Thymus (tissue), 11 donors: ENCODE measurements at regions not wholly inside any gene's neighbourhood (a gene's known extent, or its start where the extent isn't known, plus 50 kb on each side); places are given as distances from the start of the nearest gene placed in this dataset.

Experiments
- DNase-seq, 9 donors: peaks; one replicate each; pipeline ENCODE4 v3.0.0-alpha.2; 2013; ENCODE audit warnings: low spot score in 9 of 9, low read depth in 6 of 9, missing footprints in 1 of 9
- H3K27ac ChIP-seq, 2 donors: one replicate each; pipeline ENCODE4 v1.5.1; 2013; ENCODE audit warnings: control low read depth in 1 of 2, low read depth in 1 of 2, low read length in 1 of 2, mild to moderate bottlenecking in 1 of 2, moderate library complexity in 1 of 2
- H3K27me3 ChIP-seq, 2 donors: one replicate each; pipeline ENCODE4 v1.5.1; 2013; ENCODE audit warnings: low read length in 1 of 2; ENCODE audit not compliant: control insufficient read depth in 2 of 2, insufficient read depth in 1 of 2
- H3K36me3 ChIP-seq, 2 donors: one replicate each; pipeline ENCODE4 v1.5.1; 2013; ENCODE audit warnings: low read length in 1 of 2, mild to moderate bottlenecking in 1 of 2, moderate library complexity in 1 of 2; ENCODE audit not compliant: control insufficient read depth in 2 of 2, insufficient read depth in 2 of 2
- H3K4me1 ChIP-seq, 2 donors: one replicate each; pipeline ENCODE4 v1.5.1; 2013; ENCODE audit warnings: low read length in 2 of 2; ENCODE audit not compliant: control insufficient read depth in 2 of 2, insufficient read depth in 2 of 2
- H3K4me3 ChIP-seq, 2 donors: one replicate each; pipeline ENCODE4 v1.5.1; 2013; ENCODE audit warnings: low read length in 2 of 2, control low read depth in 1 of 2, mild to moderate bottlenecking in 1 of 2
- H3K9me3 ChIP-seq, 2 donors: one replicate each; pipeline ENCODE4 v1.5.1; 2013; ENCODE audit warnings: low read length in 1 of 2, mild to moderate bottlenecking in 1 of 2; ENCODE audit not compliant: control insufficient read depth in 2 of 2, insufficient read depth in 1 of 2
- WGBS: extraction: QIAGEN DNeasy Blood & Tissue Kit; methylation state at CpG from one replicate; pipeline ENCODE4 v1.1.7; 2013; 5-methylcytosine and 5-hydroxymethylcytosine counted together
- donor health status: healthy.

- DNase-seq, result no peak
- no peak overlapping the region for H3K4me3 ChIP-seq
- no peaks in the 10 kb centered on the region for H3K27me3 ChIP-seq
- no peak overlapping the region for H3K27ac ChIP-seq
- 91% methylated on average over 2 of the region's 2 CpGs for WGBS
- no peaks in the 10 kb centered on the region for H3K4me1 ChIP-seq
- H3K9me3 ChIP-seq, result no peaks in the 10 kb centered on the region
- H3K36me3 ChIP-seq, result no peaks in the 10 kb centered on the region
Observed at GRCh38 chr18:30056528-30056927, 986.0 kb downstream of the DSC3 start.

GRCh38 chr18:30044496-30044895 lies 998.0 kb downstream of the DSC3 start:
- 73% methylated on average over 5 of the region's 5 CpGs for WGBS
- DNase-seq, result no peak
- H3K4me3 ChIP-seq, result no peak overlapping the region
- no peaks in the 10 kb centered on the region for H3K4me1 ChIP-seq
- H3K36me3 ChIP-seq, result no peaks in the 10 kb centered on the region
- no peak overlapping the region for H3K27ac ChIP-seq
- no peaks in the 10 kb centered on the region for H3K9me3 ChIP-seq
- H3K27me3 ChIP-seq, result no peaks in the 10 kb centered on the region

- Histone ChIP-seq H3K4me1 (no peaks in the 10 kb centered on the region), H3K4me3 (no peak overlapping the region)
- DNase-seq, result no peak
Observed at GRCh38 chr18:30039201-30039600, 1003.3 kb downstream of the DSC3 start.

GRCh38 chr18:30034818-30035217 lies 1007.7 kb downstream of the DSC3 start:
- Histone ChIP-seq H3K36me3 (no peaks in the 10 kb centered on the region), H3K4me1 (no peaks in the 10 kb centered on the region), H3K27ac (no peak overlapping the region), H3K27me3 (no peaks in the 10 kb centered on the region), H3K9me3 (peaks cover 0 to 8% of the 10 kb centered on the region in 2 donors), H3K4me3 (no peak overlapping the region)
- WGBS, result 97% methylated on average over 3 of the region's 3 CpGs
- DNase-seq, result no peak

More at GRCh38 chr18:30039201-30039600, 1003.3 kb downstream of the DSC3 start:
- Histone ChIP-seq H3K9me3 (peaks cover 0 to 8% of the 10 kb centered on the region in 2 donors), H3K27ac (no peak overlapping the region), H3K27me3 (no peaks in the 10 kb centered on the region), H3K36me3 (no peaks in the 10 kb centered on the region)

DNA sequence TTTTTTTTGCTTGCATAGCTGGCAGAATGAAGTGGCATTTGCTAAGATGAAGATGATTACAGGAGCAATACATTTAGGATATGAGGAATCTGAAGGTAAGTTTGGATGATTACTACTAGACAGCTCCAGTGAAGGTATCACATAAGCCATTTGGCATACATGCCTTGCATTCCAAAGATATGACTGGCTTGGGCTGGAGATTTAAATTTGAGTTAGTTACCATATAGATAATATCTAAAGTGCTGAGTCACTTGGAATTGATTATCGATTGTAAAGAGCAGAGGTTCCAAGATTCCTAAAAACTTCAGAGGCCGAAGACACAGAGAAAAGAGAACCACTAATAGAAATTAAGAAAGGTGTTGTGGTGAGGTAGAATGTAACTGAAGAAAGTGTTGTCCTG lies 1026.4 kb downstream of the DSC3 start:
- H3K9me3 ChIP-seq, result no peaks in the 10 kb centered on the region
- no peak overlapping the region for H3K4me3 ChIP-seq
- H3K36me3 ChIP-seq, result no peaks in the 10 kb centered on the region
- no peaks in the 10 kb centered on the region for H3K4me1 ChIP-seq
- no peak overlapping the region for H3K27ac ChIP-seq
- no peaks in the 10 kb centered on the region for H3K27me3 ChIP-seq
- WGBS, result 96% methylated on average over 2 of the region's 2 CpGs
- DNase-seq, result no peak

GRCh38 chr18:30004965-30005364 lies 1037.6 kb downstream of the DSC3 start:
- no peaks in the 10 kb centered on the region for H3K27me3 ChIP-seq
- no peak overlapping the region for H3K4me3 ChIP-seq
- 99% methylated on average over 1 of the region's 1 CpG for WGBS
- no peaks in the 10 kb centered on the region for H3K36me3 ChIP-seq
- H3K9me3 ChIP-seq, result no peaks in the 10 kb centered on the region
- no peak for DNase-seq
- H3K27ac ChIP-seq, result no peak overlapping the region
- no peaks in the 10 kb centered on the region for H3K4me1 ChIP-seq

GRCh38 chr18:29982218-29982617 lies 1060.3 kb downstream of the DSC3 start:
- no peaks in the 10 kb centered on the region for H3K4me1 ChIP-seq
- 92% methylated on average over 1 of the region's 1 CpG for WGBS
- no peaks in the 10 kb centered on the region for H3K9me3 ChIP-seq
- H3K4me3 ChIP-seq, result no peak overlapping the region
- no peaks in the 10 kb centered on the region for H3K27me3 ChIP-seq
- DNase-seq, result no peak
- H3K27ac ChIP-seq, result no peak overlapping the region
- H3K36me3 ChIP-seq, result no peaks in the 10 kb centered on the region

DNA sequence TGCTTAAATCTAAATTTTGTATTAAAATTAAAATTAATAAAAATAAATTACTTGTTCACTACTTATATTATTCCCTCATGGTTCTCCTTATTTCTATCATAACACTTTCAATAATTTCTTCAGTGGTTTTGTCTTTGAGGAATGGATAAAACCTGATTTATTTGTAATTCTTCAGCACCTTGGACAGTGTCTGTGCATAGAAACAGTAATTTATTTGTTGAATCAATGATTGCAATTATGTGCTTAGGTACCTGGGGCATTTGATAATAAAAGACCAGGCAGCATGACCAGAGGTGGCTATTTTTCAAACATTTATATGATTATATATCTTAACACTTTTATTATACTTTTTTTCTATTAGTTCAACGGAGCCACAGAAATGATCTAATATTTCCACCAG lies 1062.7 kb downstream of the DSC3 start:
- Histone ChIP-seq H3K4me1 (no peaks in the 10 kb centered on the region), H3K4me3 (no peak overlapping the region), H3K27me3 (no peaks in the 10 kb centered on the region), H3K36me3 (no peaks in the 10 kb centered on the region), H3K9me3 (no peaks in the 10 kb centered on the region), H3K27ac (no peak overlapping the region)
- WGBS, result 94% methylated on average over 1 of the region's 1 CpG
- DNase-seq, result no peak

DNA sequence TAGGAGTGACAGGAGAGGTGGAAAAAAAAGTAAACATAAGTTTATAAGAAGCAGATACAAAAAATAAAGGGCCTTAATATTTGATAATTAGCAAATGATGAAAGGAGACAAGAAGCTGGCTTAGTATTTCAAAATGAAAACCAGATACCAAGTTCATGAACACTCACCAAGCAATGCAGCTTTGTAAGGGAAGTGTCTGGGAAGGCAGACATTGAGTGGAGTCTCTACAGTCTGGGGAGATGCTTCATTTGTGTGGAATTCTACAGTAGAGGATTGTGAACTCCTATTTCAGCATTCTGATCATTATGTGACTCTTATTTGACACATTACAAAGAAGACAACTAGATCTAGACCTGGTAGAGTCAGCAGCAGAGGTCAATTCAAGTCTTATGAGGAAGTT lies 1072.7 kb downstream of the DSC3 start:
- Histone ChIP-seq H3K4me1 (no peaks in the 10 kb centered on the region), H3K9me3 (no peaks in the 10 kb centered on the region), H3K4me3 (no peak overlapping the region), H3K27ac (no peak overlapping the region), H3K27me3 (no peaks in the 10 kb centered on the region), H3K36me3 (no peaks in the 10 kb centered on the region)
- DNase-seq, result no peak

GRCh38 chr18:29962579-29962978 lies 1080.0 kb downstream of the DSC3 start:
- 84% methylated on average over 3 of the region's 3 CpGs for whole genome bisulfite sequencing
- Histone ChIP-seq H3K27ac (no peak overlapping the region), H3K4me1 (no peaks in the 10 kb centered on the region), H3K27me3 (no peaks in the 10 kb centered on the region), H3K36me3 (no peaks in the 10 kb centered on the region), H3K4me3 (no peak overlapping the region), H3K9me3 (no peaks in the 10 kb centered on the region)
- no peak for DNase-seq
